ENCODE measurements at regions not wholly inside any gene's neighbourhood (a gene's known extent, or its start where the extent isn't known, plus 50 kb on each side); places are given as distances from the start of the nearest gene placed in this dataset.

DNA sequence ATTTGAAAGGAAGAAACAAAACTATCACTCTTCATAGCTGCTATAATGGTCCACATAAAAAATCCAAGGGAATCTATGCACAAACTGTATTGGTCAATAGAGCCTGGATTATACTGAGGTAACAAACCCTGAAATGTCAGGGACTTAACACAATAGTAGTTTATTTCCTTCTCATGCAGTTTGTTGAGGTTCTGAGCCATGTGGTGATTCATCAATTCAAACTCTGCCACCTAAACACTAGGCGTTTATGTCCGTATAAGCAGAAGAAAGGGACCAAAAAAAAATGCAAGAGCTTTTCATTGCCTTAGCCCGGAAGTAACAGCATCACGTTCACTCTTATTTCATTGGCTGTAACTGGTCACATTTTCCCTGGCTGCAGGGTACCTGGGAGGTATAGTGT, 464.7 kb downstream of the ZSWIM6 start:
- no peak for DNase-seq

DNA sequence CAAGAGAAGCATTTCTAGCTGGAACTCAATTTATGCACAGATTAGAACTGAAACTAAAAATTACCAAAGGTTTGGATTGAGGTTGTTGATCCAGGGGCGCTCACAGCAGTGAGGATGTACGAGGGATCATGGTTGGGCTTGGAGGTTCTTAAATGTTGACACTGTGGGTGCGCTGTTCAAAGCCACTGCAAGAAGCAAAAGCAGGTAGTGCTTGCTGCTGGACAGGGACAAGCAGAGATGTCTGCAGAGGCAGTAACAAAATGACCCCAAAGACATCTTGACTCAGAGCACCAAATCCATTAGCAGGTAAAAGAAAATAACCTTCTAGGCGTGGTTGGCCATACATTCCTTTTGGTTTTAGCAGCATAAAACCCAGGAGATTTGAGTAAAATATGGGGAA, 468.4 kb downstream of the ZSWIM6 start:
- no peak for DNase-seq

DNA sequence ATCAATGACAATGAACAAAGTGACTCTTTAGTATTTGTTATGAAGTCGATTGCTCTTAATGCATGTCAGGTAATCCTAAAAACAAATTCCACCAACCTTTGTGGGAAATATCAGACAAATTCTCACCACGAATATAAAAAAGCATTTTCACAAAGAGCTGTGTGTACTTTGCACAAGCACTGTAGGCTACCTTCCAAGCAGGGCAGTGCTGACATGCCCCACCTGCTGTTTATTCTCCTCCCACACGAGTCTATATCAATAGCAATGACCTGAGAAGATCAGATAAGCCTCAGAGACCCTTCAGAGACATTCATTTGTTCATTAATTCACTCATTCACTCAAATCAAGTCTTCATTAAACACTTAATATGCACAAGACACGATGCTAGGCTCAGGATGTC, 469.1 kb downstream of the ZSWIM6 start:
- DNase-seq, result no peak

DNA sequence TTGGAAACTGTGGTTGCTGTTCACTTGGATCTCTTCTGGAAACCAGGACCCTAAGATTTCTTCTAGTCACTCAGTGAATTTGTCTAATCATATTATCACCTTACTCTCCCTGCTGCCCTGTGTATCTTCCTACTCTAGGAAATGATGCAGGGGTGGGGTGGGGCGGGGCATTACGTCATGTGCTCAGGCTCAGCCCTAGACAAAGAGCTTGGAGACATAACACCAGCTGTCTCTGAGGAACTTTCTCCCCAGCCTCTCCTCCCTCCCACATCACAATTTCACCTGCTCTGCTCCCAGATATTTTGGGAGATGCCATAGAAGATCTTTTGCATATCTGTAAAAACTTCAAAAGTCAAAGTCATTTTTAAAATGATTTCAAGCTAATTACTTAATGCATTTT, 470.4 kb downstream of the ZSWIM6 start:
- DNase-seq, result no peak

DNA sequence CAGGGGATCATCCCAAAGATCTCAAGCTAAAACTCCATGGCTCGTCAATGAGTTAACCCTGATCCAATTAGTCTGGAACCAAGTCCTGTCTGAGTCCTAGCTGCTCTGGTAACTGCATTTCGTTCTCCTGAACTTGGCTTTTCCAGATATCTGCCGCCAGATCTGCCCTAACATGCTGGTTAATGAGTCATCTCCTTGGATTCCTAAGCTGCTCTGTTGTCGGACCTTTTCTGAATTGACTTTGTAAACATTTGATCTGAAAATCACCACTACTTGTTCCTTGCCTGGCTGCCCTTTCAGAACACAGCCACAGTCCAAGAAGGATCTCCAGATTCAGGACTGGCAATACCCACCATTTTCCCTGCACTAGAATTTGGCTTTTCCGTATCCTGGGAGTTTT, 473.0 kb downstream of the ZSWIM6 start:
- DNase-seq, result no peak

DNA sequence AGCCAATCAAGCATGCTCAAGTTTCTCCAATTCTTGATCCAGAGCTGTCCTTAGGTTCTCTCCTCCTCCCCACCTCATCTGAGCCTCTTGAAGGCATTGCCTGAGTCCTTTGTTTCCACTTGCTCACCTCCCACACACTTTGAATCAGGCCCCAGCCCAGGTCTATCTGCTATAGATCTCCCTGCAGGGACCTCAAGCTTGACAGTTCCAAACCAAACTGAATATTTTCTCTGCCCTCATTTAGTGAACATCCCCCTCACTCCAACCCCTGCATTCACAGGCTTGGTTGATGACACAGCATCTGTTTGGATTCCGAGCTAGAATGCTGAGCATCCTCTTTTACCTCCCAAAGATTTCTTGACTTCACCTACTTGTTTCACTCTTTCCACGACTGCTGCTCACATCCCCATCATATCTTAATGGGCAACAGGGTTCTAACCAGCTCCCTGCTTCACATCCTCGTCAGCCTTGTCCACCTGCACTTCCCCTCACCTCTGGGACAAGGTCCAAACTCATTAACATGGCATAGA, 474.5 kb downstream of the ZSWIM6 start:
- no peak for DNase-seq

DNA sequence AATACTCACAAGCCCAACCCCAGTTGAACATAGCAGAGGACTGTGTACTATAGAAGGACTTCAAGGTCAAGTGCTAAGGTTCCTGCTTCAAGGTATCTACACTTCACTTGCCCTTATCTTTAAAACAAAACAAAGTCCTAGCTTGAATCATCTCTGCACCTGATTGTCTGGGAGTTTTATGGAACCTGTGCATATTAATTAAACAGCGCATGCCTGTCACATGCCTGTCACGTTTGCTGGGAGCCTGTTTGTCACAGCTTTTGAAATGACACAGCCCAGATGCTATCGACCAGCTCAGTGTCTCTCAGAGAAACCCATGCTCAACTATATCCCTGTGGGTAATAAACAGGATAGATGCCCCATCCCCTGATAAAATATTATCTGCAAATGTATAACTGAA, 476.0 kb downstream of the ZSWIM6 start:
- no peak for DNase-seq

DNA sequence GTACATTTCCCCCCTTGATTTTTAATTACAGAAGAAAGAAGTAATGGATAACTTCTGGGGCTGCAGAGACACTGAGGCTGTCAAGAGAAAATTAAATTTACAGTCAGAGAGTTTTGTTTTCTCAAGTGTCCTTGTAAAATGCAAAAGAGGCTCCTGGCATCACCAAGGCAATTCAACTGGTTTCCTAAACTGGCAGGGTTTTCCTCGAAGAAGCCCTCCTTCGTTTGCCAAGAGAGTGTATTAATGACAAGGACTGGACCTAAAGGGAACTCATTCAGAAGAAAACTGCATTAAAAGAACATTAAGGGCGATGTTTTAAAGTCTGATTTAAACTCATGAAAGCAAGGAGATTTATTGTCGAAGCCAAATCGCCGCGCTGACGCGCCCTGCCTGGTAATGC, 476.9 kb downstream of the ZSWIM6 start:
- DNase-seq, result no peak

DNA sequence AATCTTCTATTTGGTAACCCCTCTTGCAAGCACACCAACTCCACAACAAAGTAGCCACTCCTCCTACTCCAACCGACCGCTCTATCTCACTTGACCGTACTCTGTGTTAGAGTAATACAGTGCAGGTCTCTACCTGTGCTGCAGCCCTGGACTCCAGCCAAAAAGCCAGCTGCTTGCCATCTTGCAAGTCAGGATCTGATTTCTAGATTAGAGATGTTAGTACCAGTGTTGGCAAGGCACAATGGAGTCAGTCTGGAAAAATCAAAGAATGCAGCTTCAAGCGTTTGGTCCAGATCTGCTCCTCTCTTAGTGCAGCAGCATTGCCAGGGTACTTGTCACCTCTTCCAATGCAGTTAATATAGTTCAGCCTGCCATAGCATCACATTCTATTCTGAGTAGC, 477.6 kb downstream of the ZSWIM6 start:
- DNase-seq, result no peak

DNA sequence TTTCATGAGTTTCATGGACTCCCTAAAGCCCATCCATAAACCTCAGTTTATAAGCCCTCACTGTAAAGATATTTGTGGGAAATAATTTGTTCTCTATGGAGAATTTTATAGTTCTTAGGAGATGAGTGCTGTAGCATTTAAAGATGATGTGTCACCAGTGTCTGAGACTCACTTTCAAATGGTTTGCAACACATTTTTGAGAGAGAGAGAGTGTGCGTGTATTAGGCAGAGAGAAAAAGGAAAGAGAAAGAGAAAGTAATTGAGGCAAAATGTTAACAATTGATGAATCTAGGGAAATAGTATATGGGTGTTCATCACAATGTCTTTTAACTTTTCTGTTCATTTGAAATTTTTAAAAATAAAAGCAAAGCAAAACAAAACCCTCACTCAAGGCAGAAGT, 479.0 kb downstream of the ZSWIM6 start:
- DNase-seq, result no peak

DNA sequence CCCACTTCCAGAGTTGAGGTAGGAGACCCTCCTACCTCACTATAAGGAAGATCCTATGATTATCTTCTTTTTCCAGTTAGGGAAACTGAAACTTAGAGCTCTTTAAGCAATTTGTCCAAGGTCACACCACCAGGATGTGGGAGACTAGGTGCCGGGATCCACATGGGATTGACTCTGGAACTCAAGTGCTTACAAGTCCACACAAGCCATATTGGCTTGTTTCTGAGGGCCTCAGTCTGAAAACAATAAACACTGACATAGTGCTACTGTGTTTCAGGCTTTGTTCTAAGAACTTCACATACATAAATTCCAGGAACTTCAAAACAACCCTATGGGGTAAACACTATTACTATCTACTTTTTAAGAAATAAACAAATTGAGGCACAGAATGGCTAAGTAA, 481.3 kb downstream of the ZSWIM6 start:
- DNase-seq, result no peak

DNA sequence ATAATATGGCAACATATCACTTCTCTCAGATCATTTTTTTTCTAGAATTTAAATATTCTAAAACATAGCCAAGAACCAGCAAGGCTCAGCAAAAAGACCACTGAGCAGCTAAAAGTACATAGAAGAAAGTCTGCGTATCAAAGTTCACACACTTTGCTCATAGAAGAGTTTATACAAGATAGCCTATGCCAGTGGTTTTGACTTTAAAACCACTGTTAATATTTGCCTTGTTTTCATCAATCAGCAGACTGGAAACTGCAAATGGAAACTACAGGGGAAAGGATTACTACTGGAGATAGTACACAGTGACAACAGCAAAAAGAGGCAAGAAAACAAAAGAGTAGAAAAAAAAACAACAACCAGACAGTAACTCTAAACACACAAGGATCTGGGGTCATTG, 483.3 kb downstream of the ZSWIM6 start:
- DNase-seq, result no peak

DNA sequence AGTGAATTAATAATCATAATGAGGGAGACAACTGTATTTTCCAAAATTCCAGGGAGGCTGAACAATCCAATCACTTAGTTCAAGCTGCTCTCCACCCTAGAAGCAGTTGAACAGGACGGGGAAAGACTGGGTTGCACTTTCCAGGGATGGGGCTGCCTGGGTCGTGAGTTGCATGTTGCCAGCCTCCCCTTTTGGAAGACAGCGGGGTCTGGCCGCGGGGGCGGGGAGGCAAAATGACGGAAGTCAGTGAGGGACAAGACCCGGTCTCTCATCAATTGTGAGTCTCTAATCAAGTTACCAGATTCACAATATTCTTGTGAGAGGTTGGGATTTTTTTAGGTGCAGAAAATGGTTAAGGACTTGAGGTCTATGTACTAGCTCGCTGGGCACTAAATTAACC, 484.1 kb downstream of the ZSWIM6 start:
- DNase-seq, result no peak

DNA sequence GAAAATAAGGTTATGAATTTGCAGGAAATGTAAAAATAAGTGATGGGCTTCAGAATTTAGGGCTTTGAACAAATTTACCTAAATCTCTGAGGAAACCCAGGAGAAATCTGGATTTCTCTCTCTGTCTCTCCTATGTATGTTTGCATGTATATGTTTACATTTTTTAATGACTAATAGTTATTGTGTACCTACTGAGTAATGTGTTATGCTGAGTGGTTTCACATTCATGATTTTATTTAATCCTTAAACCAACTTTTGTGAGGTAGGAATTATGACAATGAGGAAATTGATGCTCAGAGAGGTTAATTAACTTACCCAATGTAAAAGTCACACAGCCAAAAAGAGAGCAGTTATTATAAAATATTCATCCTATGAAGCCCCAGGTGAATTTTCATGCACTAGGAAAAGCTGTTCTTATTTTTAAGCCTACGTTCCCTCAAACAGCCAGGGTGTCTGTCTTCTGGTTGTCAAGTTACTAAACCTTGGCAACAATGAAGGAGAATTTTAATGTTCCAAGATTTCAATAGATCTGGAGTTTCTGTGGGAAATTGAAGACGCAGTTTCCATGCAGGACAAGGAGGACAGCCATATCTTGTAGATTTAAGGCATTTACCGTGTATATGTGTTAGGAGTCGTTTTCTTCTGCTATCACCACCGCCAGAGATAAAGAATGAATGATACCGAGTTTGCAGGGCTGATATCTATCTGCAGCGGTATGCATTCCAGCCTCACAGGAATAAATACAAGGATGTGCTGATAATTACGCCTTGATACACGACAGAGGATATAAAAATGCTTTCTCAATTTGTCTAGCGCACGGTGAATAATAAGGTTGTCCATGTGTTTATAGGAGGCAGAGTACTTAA, 484.8 kb downstream of the ZSWIM6 start:
- DNase-seq, result no peak

DNA sequence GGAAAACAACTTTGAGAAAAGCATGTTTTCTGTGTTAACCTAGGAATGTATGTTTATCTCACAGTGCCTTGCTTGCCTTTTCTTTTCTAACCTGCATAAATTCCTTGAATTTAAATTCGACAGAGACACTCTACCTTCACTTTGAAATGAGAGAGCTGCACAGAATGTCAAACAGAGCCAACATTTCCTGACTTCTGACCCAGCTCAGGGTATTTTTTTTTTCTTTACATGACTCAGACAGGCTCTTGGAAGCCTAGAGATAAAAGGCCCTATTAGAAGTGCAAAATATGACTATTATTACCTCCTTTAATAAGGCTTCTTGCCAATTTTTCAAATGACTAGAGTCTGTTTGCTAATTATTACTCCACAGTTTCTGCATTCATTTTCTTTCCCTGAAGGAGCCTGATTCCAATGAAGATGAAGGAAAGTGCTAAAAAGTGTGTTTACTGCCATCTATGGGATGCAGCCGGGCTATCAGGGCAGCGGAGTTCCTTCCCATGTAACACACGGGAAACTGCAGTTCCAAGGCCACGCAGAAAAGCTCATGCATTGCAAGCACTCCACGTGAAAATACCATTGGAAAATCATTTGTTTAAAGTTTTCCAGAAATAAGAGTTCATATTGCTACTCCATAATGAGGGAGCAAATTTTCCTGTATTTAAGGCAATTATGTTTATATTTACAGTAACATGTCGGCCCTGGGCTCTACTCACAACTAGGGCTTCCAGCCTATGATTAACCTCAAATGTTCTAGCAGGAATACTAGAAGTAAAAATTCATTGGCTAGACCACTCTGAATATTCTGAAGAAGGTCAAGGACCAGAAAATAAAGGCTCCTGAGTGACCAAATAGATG, 485.6 kb downstream of the ZSWIM6 start:
- no peak for DNase-seq

DNA sequence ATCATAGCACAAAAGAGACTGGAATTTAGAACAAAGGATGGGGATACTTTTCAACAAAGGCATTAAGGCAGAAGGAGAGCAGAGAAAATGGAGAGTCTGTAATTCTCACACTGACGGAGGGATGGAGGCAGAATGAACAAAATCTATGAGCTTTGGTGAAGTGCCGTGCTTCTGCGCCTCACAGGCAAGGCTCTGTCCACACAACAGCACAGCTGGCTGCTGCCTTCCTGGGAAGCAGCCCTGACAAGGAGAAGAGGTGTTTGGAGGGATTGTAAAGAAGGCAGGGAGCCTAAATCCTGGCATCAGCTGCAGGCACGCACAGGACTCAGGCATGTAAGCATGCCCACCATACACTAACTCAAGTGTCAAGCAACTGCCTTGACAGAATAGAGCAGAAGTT, 485.2 kb upstream of the KIF2A start:
- no peak for DNase-seq

DNA sequence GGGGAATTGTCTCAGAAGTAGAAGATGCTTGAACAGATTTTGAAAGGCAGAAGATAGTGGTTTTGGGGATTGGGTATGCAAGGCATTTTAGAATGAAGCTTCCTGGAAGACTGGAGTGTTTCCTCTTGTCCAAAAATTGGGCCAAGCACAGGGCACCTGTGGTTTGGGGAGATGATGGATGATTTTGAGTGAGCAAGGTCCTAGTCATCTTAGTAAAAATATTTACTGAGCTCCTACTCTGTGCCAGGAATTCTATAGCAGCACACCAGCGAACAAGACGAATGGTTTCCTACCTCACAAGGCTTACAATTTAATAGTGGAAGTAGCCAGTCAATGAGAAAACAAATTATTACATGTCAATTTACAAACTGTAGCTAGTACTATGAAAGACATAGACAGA, 484.4 kb upstream of the KIF2A start:
- no peak for DNase-seq

DNA sequence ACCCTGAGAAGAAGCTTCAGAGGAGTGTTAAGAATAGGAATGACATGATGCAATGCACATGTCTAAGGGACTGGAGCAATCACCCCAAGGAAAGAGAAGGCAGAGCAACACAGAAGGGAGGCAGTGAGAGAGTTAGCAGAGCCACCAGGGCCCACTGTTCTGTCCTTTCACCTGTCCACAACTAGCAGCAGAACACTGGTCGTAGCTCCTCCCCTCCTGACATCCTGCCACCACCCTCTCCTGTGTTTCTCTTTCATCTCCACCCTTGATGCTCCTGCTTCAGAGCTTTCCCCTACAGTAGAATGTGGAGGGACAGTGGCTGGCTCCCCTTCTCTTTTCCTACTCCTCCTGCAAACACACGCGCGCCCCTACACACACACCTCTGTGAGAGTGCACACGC, 483.4 kb upstream of the KIF2A start:
- no peak for DNase-seq

DNA sequence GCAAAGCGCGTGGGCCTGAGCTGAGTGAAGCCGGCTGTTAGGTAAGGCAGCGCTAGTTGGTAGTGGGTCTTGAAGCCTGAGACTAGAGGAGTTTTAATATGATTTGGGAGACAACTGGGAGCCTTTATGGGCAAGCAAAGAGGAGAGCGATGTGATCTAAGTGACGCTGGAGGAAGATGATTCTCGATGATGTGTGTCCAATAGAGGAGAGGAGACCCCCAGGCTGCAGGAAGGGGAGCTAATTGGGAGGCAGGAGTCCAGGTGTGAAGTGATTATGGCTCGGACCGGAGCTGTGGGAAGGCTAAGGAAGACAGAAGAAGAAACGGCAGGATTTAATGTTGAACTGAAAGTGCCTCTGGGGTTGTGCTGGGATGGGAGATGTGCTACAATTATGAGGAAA, 482.9 kb upstream of the KIF2A start:
- DNase-seq, result no peak

DNA sequence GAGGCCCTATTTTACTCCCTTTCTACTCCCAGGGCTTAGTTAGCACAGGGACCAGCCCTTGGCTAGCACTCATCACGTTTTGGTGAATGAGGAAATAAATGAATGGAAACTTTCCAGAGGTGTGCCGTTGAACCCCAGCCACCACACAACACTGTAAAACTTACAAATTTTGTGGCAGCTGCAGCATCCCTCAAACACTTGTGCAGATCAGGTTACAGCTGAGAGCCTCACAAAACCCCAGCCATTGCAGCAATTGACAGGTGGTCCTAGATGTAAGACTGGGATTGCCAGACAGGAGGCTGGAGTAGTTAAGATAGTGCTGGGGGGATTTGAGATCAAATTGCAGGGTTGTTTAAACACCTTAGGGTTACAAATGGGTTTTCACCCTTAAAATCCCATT, 482.2 kb upstream of the KIF2A start:
- DNase-seq, result no peak

DNA sequence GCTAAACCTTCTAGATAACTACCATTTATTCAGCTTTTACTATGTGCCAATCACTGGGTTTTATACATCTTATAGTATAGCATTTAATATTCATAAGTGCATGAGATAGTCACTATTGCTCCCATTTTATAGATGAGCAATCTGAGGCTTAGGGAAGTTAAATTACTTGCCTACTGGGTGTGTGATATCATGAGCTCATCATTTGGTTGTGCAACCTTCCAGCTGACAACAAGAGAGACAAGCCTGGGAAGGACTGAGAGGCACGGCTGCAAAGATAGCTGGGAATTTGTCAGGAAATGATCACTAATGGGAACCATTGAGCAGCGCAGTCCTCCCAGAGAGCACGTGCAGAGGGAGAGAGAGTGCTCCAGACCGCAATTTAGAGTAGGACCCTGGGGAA, 481.6 kb upstream of the KIF2A start:
- DNase-seq, result no peak

DNA sequence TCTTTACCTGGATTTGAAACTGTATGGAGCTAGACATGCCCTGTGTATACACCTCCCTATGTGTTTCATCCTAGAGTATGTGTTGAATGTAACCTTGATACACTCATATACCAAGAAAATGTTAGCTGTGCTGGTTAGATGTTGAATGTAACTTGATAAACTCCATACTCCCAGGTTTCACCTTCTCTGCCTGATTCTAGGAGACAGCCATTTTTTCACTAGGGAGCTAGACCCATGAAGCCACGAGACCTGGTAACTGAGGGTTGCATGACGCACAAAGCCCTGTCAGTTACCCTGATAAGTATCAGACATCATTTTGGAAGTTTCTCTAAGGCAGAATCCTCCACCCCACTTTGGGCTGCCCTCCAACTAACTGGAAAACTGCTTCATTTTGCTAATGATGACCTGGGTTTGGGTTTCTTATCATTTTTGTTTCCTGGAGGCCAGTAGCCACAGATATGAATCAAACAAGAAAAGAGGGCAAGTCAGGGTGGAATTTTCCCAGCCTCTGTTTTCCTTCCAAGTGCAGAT, 478.5 kb upstream of the KIF2A start:
- DNase-seq, result no peak

DNA sequence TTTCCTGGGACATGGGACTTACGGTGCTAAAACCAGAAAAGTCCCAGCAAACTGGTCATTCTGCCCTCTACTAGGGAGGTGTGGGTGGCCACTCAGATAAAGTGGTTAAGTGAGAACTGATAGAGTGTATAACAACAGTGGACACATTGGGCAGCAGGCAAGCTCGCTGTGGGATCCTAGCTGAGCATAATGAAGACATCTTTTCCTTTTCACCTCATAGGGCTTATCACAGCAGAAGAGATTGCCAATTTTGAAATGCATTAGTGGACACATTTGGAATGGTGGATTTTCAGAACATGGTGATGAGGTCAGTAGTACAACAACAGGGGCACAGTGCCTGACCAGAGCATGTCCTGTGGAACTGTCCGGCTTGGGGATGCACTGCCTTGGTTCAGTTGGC, 477.1 kb upstream of the KIF2A start:
- no peak for DNase-seq

DNA sequence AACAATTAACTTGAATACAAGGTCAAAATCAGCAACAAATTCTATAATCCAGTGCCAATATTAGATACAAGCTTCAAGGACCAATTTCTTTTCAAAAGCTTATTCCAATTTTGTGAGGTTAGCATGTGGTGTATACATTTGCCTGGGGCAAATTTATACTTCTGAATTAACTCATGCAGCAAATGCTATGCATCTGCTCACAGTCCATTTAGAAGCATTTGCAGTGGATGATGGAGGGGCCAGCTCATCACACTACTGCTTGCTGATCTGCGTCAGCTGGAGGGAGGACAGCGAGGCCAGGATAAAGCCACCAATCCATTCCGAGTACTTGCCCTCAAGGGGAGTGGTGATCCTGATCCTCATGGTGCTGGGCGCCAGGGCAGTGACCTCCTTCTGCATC, 474.3 kb upstream of the KIF2A start:
- no peak for DNase-seq

Data from T-helper 1 cell (primary cell).